NCI-H1436 (cell line): ENCODE measurements at regions not wholly inside any gene's neighbourhood (a gene's known extent, or its start where the extent isn't known, plus 50 kb on each side); places are given as distances from the start of the nearest gene placed in this dataset.
A peak's percentile ranks its signal among the peaks of the same experiment; 100 is the strongest.
"Not testable (repeated sequence)": the region's sequence is repeated elsewhere in the genome, so short reads cannot be mapped to it uniquely, and the experiment has no call there.

Experiments
- DNase-seq: peaks from one replicate; lab custom pipeline; 2025; lab: John Stamatoyannopoulos, UW

DNA sequence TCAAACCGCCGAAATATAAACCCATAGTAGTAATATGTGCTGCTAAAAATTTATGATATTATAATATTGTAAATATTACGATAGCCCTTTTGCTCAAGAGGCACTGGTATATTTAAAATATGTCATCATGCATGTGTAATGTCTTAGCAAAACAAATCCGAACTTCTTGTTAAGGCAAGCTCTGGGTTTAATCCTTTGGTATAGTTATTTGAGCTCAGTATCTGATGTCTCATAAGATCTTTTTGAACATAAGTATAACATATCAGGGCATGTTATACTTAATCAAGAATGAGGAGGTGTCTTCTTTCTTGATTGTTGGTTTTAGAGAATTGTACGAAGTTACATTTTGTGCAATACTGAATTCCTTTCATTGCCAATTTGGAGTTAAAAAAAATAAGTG, 154.1 kb upstream of the CBLB start:
- DNase-seq = no peak

DNA sequence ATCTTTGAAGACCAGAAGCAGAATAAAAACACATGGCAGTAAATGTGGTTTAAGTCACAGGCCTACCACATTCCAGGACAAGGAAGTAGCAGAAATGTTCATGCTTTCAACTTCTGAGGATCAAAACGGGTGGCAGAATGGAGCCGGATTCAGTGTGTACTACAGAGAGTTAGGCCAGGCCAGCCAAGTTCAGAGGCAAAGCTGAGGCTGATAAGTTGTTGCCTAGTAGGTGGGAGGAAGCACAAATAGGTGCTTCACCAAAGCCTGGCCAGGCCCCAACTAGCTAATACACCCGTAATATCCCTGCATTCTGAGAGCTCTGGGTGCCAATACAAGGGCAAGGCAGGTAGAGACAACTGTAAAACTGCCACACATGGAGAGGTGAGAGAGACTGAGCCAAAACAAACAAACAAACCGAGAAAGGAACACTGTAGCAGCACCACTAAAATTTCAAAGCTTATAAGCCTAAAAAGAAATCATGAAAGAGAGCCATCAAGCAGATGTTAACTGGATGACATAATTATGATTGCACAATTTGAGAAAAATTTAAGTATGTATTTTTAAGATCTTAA, 156.4 kb upstream of the CBLB start:
- DNase-seq = peak; percentile 5

DNA sequence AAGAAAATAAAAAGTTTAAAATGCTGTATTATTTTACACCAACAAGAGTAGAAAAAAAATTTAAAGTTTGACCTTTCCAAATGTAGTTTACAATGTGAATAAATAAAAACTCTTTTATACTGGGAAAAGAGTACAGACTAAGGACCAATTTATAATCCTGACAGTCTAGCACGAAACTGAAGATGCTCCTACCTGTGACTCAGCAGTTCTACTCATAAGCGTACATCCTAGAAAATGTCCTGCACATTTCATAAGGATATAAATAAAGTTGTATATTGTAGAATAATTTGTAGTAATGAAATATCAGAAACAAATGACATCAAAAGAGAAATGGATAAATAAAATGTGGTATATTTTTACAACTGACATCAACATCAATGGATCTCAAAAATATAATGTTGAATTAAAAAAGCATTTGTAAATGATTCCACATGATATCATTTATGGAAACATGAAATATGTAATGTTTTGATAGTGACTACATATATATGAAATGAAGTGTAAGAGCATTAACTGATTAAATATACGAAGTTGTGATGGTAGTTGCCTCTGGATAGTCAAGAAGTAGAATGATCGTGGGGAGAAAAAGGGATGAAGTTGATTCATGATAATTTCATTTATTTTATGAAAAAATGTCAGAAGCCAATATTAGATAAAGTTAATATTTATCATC, 161.3 kb upstream of the CBLB start:
- DNase-seq = no peak

DNA sequence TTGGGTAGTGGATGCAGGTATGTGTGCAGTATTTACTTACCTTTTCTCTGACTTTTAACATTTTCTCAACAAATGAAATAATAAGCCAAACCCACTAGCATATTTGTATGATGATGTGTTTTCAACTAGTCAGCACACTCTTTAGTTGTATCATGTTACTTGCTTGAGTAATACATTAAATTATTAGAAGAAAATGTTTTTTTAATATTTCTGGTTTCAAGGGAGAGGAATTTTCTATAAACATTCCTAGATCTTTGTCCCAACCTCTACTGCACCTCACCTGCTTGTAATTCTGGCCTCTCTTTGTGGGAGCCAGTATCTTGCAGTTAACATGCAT, 161.8 kb upstream of the CBLB start:
- no peak for DNase-seq

DNA sequence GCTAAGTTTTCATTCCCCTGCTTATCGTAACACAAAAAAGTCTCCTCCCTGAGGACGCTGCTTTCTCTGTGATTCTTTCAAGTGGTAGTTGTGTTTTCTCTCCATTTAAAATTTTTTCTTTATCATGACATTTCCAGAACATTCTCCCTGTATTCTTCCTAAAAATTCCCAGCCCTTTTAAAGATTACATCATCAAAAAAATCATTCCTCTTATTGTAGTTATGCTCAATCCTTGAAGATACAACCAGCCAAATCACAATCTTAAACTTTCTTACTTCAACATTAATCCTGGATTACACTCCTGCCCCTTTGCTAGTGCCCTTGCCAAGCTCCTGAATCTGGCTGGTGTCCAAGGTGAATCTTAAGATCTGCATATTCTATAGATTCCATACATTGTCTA, 163.7 kb upstream of the CBLB start:
- DNase-seq = no peak

DNA sequence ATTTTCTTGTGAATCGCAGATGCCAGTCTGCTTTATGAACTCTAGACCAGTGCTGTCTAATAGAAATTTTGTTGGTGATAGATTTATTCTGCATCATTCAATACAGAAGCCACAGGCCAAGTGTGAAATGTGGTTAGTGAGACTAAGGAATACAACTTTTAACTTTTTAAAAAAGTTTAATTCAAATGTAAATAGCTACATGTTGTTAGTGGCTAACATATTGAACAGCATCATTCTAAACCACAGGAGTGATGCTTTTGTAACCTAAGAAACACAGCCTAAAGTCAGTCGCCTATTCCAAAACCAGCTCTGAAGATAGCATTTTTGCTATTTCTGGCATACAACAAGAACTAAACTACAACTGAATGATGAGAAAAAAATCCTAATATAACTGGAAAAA, 164.8 kb upstream of the CBLB start:
- no peak for DNase-seq

DNA sequence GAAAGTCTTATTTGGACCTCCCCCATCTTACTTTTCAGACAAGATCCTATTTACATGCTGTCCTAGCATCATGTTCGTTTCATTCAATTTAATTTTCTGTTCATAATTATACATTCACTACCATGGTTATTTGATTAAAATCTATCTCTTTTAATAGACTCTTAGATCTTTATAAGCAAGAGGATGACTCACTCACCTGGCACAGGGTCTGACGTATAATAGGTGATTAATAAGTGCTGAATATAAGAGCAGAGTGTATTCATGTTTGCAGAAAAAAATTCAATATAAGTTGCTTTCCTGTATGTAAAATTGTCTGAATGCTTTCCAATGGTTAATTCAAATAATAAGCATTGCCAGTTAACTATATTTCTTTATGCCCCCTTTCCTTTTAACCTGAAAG, 165.5 kb upstream of the CBLB start:
- no peak for DNase-seq

DNA sequence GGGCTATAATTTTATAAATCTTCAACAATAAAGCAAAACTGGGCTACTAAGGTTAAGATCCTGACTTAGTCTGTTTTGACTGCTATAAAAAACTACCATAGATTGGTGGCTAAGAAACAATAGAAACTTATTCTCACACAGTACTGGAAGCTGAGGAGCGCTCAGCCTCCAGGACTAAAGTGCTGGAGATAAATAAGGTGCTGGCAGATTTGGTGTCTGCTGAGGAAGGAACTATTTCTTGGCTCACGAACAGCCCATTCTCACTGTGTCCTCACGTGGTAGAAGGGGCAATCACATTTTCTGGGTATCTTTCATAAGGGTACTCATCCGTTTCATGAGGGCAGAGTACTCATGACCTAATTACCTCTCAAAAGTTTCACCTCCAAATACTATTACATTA, 166.8 kb upstream of the CBLB start:
- no peak for DNase-seq

DNA sequence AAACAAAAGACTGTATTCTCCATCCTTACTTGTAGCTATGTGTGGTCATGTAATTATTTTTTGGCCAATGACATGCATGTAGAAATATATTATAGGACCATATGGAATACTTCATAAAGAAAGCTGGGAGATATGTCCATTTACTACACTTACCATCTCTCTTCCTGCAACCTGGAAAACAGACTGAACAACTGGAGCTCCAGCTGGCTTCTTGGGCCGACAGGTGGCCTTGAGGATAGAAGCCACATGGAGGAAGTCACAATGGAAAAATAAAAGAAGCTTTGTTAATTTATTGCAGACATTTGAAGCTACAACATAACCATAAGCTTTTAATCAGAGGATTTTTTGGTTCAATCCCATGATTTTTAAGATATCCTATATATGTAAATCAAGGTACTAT, 167.9 kb upstream of the CBLB start:
- no peak for DNase-seq

DNA sequence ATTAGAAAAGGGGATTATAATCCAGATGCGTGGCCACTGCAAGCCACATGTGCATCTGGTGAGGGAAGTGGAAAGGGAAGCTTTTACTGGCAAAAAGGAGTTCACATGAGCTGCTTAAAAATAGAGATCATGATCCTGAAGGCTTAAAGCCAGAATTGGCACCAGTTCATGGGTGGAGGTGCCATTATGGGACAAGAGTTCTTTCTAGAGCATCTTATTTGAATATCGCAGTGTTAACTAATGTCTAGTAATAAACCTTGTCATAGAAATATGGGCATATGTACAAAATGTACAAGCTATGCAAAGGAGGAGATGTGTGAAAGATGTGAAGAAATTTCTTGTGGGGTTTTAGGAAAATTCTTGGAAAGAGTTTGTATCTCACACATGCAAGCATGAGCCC, 178.4 kb upstream of the CBLB start:
- no peak for DNase-seq

DNA sequence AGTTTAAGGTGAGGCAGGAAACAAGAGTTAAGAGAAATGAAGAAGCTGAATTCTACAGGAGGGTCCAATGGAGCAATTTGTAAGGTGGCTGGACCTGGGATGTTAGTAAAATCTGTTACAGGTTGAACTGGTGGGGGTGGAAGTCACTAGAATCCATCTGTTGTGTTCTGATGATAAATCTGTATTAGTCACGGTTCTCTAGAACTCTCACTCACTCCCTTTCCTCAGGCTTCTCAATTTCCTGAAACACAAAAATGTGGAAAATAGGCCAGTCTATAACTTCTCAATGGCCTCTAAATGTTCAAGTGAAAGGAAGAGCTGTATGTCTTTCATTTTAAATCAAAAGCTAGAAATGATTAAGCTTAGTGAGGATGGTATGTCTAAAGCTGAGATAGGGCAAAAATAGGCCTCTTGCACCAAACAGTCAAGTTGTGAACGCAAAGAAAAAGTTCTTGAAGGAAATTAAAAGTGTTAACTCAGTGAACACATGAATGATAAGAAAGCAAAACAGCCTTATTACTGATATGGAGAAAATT, 180.2 kb upstream of the CBLB start:
- DNase-seq = no peak

DNA sequence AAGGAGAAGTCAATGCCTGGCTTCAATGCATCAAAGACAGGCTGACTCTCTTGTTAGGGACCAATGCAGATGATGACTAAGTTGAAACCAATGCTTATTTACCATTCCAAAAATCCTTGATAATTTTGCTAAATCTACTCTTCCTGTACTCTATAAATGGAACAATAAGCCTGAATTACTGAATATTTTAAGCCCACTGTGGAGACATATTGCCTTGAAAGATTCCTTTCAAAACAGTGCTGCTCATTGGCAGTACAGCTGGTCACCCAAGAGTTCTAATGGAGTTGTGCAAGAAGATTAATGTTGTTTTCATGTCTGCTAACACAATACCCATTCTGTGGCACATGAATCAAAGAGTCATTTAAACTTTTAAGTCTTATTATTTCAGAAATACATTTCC, 181.0 kb upstream of the CBLB start:
- DNase-seq = no peak

DNA sequence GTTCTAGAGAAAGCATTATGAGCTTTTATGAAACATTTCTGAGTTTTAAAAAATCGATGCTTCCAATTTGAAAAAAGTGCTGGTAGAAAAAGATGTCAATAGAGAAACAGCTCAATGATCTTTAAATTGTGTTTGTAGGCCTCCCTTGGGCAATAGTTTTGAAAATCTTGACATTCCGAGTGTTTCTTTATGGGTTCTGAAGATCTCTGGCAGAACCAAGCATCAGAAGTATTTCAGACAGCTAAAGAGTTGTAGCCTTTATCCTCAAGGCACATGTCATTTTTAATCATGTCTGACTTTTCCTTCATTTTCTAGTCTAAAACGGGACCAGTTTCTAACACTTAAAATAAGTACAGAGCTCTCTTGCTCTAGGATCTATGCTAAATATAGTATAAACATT, 188.1 kb upstream of the CBLB start:
- DNase-seq = no peak

DNA sequence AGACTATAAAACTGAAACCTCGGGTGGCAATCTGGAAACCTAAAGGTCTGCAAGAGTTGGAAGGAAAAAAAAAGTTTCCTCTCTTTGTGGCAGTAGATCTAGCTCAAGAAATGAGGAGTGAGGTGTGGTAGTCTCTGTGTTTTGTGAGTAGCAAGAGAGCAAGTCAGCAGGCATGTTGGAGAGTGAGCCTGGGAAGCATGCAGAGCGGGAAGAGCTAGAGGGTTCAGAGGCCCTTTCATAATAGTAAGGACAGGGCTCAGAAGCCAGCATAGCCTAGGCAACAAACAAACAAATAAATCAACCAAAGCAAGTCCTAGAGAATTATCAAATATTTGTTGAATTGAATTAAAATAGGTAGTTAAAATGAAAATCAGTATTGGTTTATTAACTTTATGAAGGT, 189.7 kb upstream of the CBLB start:
- DNase-seq = no peak

DNA sequence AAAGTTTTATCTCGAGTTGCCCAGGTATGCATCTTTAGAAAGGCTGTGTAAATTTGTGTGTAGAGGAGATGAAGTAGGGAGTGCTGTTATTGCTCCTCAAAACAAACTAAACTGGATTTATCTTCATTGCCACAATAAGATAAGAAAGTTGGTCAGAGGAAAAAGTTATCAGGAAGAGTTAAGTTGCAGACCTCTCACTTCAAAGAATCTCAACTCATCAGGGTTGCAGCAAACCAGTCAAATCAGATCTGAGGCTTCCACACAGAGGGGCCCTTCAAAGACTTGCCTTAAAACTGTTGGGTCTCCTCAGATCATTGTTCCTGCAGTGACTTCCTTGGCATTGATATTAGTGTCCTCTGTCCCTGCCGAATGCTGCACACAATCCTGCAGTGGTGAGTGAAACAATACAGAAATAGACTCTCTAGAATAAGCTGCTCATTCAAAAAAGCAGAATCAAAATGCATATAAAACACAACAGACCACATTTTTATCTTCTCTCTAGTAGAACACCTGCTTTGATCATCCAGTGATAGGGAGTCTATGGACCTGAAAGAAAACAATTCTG, 191.2 kb upstream of the CBLB start:
- DNase-seq = no peak

DNA sequence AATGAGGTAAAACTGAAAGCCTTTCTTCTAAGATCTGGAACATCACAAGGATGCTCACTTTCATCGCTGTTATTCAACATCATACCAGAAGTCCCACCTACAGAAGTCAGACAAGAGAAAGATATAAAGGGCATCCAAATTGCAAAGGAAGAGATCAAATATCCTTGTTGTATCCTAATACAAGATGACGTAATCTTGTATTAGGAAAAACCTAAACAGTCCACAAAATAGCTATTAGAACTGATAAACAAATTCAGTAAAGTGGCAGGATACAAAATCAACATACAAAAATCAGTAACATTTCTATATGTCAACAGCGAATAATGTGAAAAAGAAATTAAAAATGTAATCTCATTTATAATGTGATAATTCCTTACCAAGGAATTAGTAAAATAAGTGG, 195.1 kb upstream of the CBLB start:
- no peak for DNase-seq

DNA sequence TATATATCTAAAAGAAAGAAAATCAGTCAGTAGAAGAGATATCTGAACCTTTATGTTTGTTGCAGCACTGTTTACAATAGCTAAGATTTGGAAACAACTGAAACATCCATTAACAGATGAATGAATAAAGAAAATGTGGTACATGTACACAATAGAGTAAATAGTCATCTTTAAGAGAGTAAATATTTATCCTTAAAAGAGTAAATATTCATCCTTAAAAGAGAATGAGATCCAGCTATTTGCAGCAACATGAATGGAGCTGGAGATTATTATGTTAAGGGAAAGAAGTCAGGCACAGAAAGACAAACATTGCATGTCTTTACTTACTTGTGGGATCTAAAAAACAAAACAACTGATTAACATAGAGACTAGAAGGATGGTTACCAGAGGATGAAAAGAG, 197.0 kb upstream of the CBLB start:
- no peak for DNase-seq

DNA sequence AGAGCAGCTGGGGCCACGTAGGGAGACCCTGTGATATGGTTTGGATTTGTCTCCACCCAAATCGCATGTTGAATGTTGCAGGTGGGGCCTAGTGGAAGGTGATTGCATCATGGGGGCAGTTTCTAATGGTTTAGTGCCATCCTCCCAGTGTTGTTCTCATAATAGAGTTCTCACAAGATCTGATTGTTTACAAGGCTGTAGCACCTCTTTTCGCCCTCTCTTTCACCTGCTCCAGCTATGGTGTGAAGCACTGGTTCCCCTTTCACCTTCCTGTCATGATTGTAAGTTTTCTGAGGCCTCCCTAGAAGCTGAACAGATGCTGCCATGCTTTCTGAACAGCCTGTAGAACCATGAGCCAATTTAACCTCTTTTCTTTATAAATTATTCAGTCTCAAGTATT, 198.9 kb upstream of the CBLB start:
- DNase-seq = no peak

DNA sequence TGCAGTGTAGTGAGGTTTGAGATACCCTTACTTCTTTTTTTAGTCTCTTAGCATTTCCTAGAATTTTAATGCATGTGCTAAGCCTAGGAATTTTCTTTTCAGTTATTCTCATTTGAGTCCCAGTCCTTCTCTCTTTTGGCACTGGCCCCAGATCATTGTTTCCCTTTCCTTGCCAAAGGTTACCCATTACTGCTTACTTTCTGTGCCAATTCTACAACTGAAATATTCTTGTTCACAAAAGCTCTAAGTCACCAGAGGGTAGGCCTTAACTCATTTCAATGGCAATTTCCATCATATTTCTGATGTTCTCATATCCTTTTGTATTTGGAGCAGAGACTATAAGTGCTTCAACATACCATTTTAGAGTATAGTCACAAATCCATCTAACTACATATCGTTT, 199.6 kb upstream of the CBLB start:
- DNase-seq = no peak

DNA sequence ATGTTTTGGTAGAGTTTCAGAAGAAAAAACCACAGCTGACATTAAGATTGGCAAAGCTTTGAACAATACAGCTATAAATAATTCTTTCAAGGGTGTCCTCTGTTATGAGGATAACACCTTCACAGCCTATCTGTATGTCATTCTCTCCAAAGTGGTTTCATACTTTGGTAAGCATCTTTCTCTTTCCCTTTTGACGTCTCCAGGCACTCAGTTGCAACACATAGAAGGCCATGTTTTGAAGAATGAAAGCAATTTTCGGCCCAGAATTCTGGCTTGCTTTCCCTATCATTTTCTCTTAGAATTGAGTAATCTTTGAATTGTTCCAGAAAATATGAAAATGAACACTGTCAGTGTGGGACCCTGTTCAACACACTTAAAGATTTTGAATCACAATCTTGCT, 200.0 kb upstream of the CBLB start:
- DNase-seq = no peak

DNA sequence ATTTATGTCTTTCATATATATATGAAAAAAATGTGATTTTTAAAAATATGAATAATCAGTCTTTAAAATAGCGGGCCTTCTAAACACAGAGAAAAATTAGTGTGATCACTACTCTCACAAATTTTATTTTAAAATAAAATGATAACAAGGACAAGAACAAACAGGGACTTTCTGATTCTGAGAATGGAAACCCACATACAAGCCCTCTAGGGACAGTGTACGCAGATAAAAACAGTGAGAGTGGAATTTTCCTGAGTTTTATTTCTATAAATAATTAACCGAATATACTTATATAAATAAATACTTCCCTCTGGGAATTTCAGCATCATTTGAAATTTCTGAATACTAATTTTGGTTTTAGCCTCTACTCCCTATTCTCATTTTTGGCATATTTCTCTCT, 201.4 kb upstream of the CBLB start:
- DNase-seq = no peak

DNA sequence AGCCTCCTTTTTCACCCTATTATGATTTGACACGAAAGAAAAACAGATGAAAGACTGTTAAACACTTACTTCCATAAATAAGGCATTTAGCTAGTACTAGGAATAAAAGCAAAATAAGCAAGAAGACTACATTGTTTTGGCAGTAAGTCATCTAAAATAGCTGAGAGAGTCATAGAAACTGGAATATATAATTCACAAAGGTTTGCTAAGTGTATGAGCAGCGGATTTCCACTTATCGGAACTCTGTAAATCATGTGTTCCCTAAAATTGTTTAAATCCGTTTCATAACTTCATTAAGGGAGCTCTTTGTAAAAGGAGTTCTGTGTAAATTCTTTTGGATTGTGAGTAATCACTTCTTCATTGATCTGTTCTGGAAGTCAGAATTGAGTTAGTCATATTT, 202.5 kb upstream of the CBLB start:
- no peak for DNase-seq

DNA sequence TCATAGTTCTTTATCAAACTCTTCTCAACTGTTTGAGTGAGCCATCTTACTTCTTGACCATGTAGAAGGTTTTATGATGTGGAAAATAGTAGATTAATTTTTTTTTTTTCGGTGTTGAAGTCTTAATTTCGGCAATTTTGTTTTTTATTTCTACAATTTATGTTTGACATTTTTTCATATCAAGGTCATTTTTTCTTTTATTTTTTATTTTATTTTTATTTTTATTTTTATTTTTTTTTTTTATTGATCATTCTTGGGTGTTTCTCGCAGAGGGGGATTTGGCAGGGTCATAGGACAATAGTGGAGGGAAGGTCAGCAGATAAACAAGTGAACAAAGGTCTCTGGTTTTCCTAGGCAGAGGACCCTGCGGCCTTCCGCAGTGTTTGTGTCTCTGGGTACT, 203.8 kb upstream of the CBLB start:
- DNase-seq = not testable (repeated sequence)

DNA sequence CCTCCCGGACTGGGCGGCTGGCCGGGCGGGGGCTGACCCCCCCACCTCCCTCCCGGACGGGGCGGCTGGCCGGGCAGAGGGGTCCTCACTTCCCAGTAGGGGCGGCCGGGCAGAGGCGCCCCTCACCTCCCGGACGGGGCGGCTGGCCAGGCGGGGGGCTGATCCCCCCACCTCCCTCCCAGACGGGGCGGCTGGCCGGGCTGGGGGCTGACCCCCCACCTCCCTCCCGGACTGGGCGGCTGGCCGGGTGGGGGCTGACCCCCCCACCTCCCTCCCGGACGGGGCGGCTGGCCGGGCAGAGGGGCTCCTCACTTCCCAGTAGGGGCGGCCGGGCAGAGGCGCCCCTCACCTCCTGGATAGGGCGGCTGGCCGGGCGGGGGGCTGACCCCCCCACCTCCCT, 205.0 kb upstream of the CBLB start:
- DNase-seq = not testable (repeated sequence)
